Upper lobe of left lung (tissue), 6 donors: ENCODE measurements at regions not wholly inside any gene's neighbourhood (a gene's known extent, or its start where the extent isn't known, plus 50 kb on each side); places are given as distances from the start of the nearest gene placed in this dataset.

Source experiments
- ATAC-seq, 2 donors: fragments of 200-7000 bp; cut with Tn5 transposase; one replicate each; pipeline ENCODE4 v1.9.1; 2022; ENCODE audit warnings: mild to moderate bottlenecking in 2 of 2, moderate library complexity in 2 of 2; ENCODE audit not compliant: low FRiP score in 2 of 2
- DNase-seq, 2 donors: peaks; one replicate each; pipeline ENCODE4 v3.0.0-alpha.2; 2019 to 2020
- H3K27ac ChIP-seq, 4 donors: fragments of 200-600 bp; sonication (generic); one replicate each; pipeline ENCODE4 v1.5.1; 2016 to 2019
- H3K27me3 ChIP-seq, 4 donors: fragments of 200-600 bp; sonication (generic); one replicate each; pipeline ENCODE4 v1.5.1; 2017 to 2019
- H3K36me3 ChIP-seq, 4 donors: fragments of 200-600 bp; sonication (generic); one replicate each; pipeline ENCODE4 v1.5.1; 2016 to 2019
- H3K4me1 ChIP-seq, 4 donors: fragments of 200-600 bp; sonication (generic); one replicate each; pipeline ENCODE4 v1.5.1; 2018 to 2019
- H3K4me3 ChIP-seq, 4 donors: fragments of 200-600 bp; sonication (generic); one replicate each; pipeline ENCODE4 v1.5.1; 2017 to 2019; ENCODE audit warnings: mild to moderate bottlenecking in 2 of 4, moderate library complexity in 1 of 4
- H3K9me3 ChIP-seq, 4 donors: fragments of 200-600 bp; sonication (generic); one replicate each; pipeline ENCODE4 v1.5.1; 2018 to 2019
- EP300 ChIP-seq, 4 donors: sonication (generic); formaldehyde crosslinking; IDR thresholded peaks; one replicate each; pipeline ENCODE4 v1.5.1; 2017; ENCODE audit warnings: antibody characterized with exemption in 4 of 4, control low read depth in 2 of 4
- POLR2A ChIP-seq, 4 donors: fragments of 450-650 bp; IDR thresholded peaks; one replicate each; pipeline ENCODE4 v1.5.1; 2016 to 2017; ENCODE audit warnings: antibody characterized with exemption in 4 of 4, mild to moderate bottlenecking in 2 of 4
- POLR2AphosphoS5 ChIP-seq, 2 donors: sonication (generic); formaldehyde crosslinking; IDR thresholded peaks; one replicate each; pipeline ENCODE4 v1.5.1; 2017; ENCODE audit warnings: antibody characterized with exemption in 2 of 2
- WGBS, 2 donors: methylation state at CpG; one replicate each; pipeline ENCODE4 v1.1.5; 2017 to 2018; 5-methylcytosine and 5-hydroxymethylcytosine counted together
- TF ChIP-seq, protein P1 (sequence below), 6 experiments: fragments of 450-650 bp in 4 of 6; fragments of 200-600 bp in 2 of 6; sonication (generic) in 2 of 6; IDR thresholded peaks; one replicate each; pipeline ENCODE4 v1.5.1; 2016 to 2019; ENCODE audit warnings: antibody characterized with exemption in 6 of 6
- donor health status: DM: no; HTN: no; CAD: no; lungs with moderate emphysema.
- donor health status: DM: no; HTN: yes; CAD: no; lungs with severe emphysema.

DNA sequence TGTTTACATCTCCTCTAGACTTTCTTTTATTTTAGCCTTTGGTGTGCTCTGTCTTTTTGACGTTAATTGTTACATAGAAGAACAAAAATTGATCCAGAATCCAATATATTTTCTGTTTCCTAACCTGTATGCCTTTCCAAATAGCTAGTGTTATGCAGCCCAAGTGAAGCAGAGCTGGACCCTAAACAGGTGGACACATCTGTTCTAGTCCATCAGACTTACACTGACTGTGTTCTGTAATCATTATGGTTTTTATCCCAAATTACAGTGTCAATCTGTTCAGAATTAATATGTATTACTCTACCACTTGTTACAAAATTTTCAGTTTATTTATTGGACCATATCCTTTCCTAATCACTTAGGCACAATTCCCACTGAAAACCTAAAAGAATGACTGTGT, 176.8 kb upstream of the FOXG1 start:
- no peaks in the 10 kb centered on the region for H3K9me3 ChIP-seq
- H3K4me1 ChIP-seq = no peaks in the 10 kb centered on the region
- no peaks in the 10 kb centered on the region for H3K27me3 ChIP-seq
- no peak overlapping the region for H3K27ac ChIP-seq
- DNase-seq = no peak
- TF ChIP-seq, protein P1, sequence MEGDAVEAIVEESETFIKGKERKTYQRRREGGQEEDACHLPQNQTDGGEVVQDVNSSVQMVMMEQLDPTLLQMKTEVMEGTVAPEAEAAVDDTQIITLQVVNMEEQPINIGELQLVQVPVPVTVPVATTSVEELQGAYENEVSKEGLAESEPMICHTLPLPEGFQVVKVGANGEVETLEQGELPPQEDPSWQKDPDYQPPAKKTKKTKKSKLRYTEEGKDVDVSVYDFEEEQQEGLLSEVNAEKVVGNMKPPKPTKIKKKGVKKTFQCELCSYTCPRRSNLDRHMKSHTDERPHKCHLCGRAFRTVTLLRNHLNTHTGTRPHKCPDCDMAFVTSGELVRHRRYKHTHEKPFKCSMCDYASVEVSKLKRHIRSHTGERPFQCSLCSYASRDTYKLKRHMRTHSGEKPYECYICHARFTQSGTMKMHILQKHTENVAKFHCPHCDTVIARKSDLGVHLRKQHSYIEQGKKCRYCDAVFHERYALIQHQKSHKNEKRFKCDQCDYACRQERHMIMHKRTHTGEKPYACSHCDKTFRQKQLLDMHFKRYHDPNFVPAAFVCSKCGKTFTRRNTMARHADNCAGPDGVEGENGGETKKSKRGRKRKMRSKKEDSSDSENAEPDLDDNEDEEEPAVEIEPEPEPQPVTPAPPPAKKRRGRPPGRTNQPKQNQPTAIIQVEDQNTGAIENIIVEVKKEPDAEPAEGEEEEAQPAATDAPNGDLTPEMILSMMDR (IDR thresholded peaks at IDR 0.05) = no peak
- ATAC-seq = no peak
- WGBS, 2 donors = 49 to 56% methylated on average over 1 of the region's 1 CpG
- H3K4me3 ChIP-seq = no peak overlapping the region
- H3K36me3 ChIP-seq = no peaks in the 10 kb centered on the region

DNA sequence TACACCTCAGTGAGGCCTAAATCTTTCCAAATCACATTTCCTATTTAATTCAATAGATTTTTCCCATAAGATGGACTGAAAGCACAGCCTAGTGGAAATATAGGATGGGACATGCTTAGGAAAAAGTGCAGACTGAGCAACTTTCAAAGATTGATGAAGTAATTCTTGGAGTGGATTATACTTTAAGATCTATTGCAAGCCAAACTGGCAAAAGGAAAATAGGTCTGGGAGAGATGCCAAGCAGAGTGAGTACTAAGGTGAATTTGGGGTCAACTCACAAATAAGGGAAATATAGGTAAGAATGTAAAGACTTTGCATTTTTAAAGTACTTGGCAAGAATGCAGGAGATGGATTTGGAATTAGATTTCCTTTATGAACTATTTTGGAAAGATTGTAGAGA, 170.2 kb upstream of the FOXG1 start:
- DNase-seq = no peak

DNA sequence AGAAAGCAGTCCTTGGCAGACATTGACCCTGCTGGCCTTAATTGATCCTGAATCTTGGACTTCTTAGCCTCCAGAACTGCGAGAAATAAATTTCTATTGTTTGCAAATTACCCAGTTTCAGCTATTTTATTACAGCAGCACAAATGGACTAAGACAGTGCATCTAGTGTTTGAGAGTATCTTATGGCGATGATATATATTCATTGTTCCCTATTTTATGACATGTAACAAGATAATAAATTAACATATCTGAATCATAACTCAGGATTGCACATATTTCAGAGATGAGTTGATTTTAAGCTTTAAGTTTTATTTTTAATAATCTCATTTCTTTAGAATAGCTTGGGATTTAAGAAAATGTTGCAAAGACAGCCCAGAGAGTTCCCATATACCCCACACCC, 167.4 kb upstream of the FOXG1 start:
- Histone ChIP-seq H3K9me3 (no peaks in the 10 kb centered on the region), H3K4me3 (no peak overlapping the region), H3K36me3 (no peaks in the 10 kb centered on the region), H3K27ac (no peak overlapping the region), H3K27me3 (no peaks in the 10 kb centered on the region), H3K4me1 (no peaks in the 10 kb centered on the region)
- TF ChIP-seq, protein P1 (IDR thresholded peaks at IDR 0.05) = no peak
- no peak for TF ChIP-seq POLR2A (IDR thresholded peaks at IDR 0.05)
- no peak for TF ChIP-seq POLR2AphosphoS5 (IDR thresholded peaks at IDR 0.05)
- TF ChIP-seq EP300 (IDR thresholded peaks at IDR 0.05) = no peak
- DNase-seq = no peak
- 64 to 77% methylated on average over 2 of the region's 2 CpGs for WGBS, 2 donors
- ATAC-seq = no peak

More for the DNA sequence above, 170.2 kb upstream of the FOXG1 start:
- TF ChIP-seq POLR2AphosphoS5 (IDR thresholded peaks at IDR 0.05) = no peak
- no peak for TF ChIP-seq POLR2A (IDR thresholded peaks at IDR 0.05)
- no peak for TF ChIP-seq EP300 (IDR thresholded peaks at IDR 0.05)
- TF ChIP-seq, protein P1 (IDR thresholded peaks at IDR 0.05) = no peak
- Histone ChIP-seq H3K27ac (no peak overlapping the region), H3K4me1 (no peaks in the 10 kb centered on the region), H3K36me3 (no peaks in the 10 kb centered on the region), H3K4me3 (no peak overlapping the region), H3K27me3 (no peaks in the 10 kb centered on the region), H3K9me3 (no peaks in the 10 kb centered on the region)
- no peak for ATAC-seq

DNA sequence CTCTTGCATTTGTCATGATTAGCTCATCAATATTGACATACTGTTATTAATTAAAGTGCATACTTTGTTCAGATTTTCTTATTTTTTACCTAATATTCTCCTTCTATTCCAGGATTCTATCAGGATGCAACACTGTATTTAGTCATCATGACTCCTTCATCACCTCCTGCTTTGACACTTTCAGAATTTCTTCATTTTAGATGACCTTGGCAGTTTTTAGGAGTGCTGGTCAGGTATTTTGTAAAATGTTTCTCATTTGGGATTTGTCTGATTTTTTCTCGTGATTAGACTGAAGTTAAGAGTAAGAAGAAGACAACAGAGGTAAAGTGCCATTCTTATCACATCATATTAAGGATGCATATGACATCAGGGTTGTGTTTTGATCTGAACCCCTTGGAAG, 167.0 kb upstream of the FOXG1 start:
- DNase-seq (no peak), ATAC-seq (no peak)
- TF ChIP-seq POLR2AphosphoS5 (IDR thresholded peaks at IDR 0.05) (no peak), EP300 (IDR thresholded peaks at IDR 0.05) (no peak), POLR2A (IDR thresholded peaks at IDR 0.05) (no peak)
- TF ChIP-seq, protein P1 (IDR thresholded peaks at IDR 0.05) = no peak
- Histone ChIP-seq H3K4me1 (no peaks in the 10 kb centered on the region), H3K9me3 (no peaks in the 10 kb centered on the region), H3K36me3 (no peaks in the 10 kb centered on the region), H3K27me3 (no peaks in the 10 kb centered on the region), H3K4me3 (no peak overlapping the region), H3K27ac (no peak overlapping the region)
- 49 to 68% methylated on average over 1 of the region's 1 CpG for WGBS, 2 donors

DNA sequence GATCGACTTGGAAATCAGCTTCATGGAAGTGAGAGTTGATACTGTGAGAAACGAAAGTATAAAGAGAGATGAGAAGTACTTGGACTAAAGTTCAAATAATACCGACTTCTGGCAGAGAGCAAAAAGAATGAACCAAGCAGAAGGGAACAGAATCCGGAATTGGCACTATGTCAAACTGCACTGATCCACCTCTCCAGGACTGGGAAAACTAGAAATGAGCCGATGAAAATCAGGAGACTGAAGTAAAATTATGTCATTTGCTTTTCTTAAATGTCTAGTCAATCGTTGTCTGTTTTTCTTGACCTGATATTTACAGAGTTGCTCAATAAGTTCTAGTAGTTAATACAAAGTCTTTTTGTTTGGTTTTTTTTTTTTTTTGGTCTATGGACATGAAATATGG, 163.0 kb upstream of the FOXG1 start:
- Histone ChIP-seq H3K27me3 (no peaks in the 10 kb centered on the region), H3K27ac (no peak overlapping the region), H3K36me3 (no peaks in the 10 kb centered on the region), H3K9me3 (no peaks in the 10 kb centered on the region), H3K4me1 (no peaks in the 10 kb centered on the region), H3K4me3 (no peak overlapping the region)
- TF ChIP-seq, protein P1 (IDR thresholded peaks at IDR 0.05) = no peak
- TF ChIP-seq EP300 (IDR thresholded peaks at IDR 0.05) (no peak), POLR2A (IDR thresholded peaks at IDR 0.05) (no peak)
- WGBS, 2 donors = 59 to 61% methylated on average over 6 of the region's 6 CpGs
- ATAC-seq (no peak), DNase-seq (no peak)
